Panc1 (cell line): ENCODE measurements at regions not wholly inside any gene's neighbourhood (a gene's known extent, or its start where the extent isn't known, plus 50 kb on each side); places are given as distances from the start of the nearest gene placed in this dataset.

Experiments used
- ATAC-seq: fragments of 200-7000 bp; cut with Tn5 transposase; 2 replicates; pipeline ENCODE4 v1.9.1; 2020; ENCODE audit warnings: mild to moderate bottlenecking, moderate library complexity
- BruUV-seq: library from RNA; stranded (reverse); fragments of 400-500 nt; replicated peaks from 2 replicates; lab custom pipeline; 2021; lab: Mats Ljungman, UMichigan
- CTCF ChIA-PET: fragments of 300-600 bp; sonication (Branson Sonifier 250); formaldehyde crosslinking; loops from one replicate; lab custom pipeline; 2022; ENCODE audit warnings: antibody characterized with exemption; lab: Charles Lee
- POLR2A ChIA-PET: fragments of 300-600 bp; sonication (Branson Sonifier 250); formaldehyde crosslinking; loops from one replicate; lab custom pipeline; 2022; ENCODE audit warnings: antibody characterized with exemption; lab: Charles Lee
- DNase-seq: peaks from one replicate; pipeline ENCODE4 v3.0.0-alpha.2; 2010; ENCODE audit warnings: low read depth, low spot score
- H3K27ac ChIP-seq: 2 replicates; pipeline ENCODE4 v1.5.1; 2011; ENCODE audit warnings: mild to moderate bottlenecking, low read length, inconsistent platforms
- H3K27me3 ChIP-seq: fragments of 200-500 bp; sonication (Bioruptor generic); 2 replicates; pipeline ENCODE4 v1.6.0; 2014; ENCODE audit warnings: low read length, inconsistent platforms; ENCODE audit not compliant: control insufficient read depth, insufficient read depth
- H3K36me3 ChIP-seq: fragments of 200-500 bp; sonication (Bioruptor generic); 2 replicates; pipeline ENCODE4 v1.5.1; 2014; ENCODE audit warnings: inconsistent platforms, mild to moderate bottlenecking, low read length, moderate library complexity; ENCODE audit not compliant: control insufficient read depth, insufficient read depth
- H3K4me1 ChIP-seq: 2 replicates; pipeline ENCODE4 v1.5.1; 2011; ENCODE audit warnings: inconsistent platforms, mild to moderate bottlenecking, low read length, moderate library complexity; ENCODE audit not compliant: control insufficient read depth, insufficient read depth
- H3K4me3 ChIP-seq, 2 experiments: 2 replicates each; pipeline ENCODE4 v1.5.1; 2011 to 2012; ENCODE audit warnings: low read depth in 2 of 2, low read length in 2 of 2, mild to moderate bottlenecking in 2 of 2, inconsistent platforms in 1 of 2, moderate library complexity in 1 of 2
- H3K9me3 ChIP-seq: fragments of 200-500 bp; sonication (Bioruptor generic); 2 replicates; pipeline ENCODE4 v1.5.1; 2014; ENCODE audit warnings: low read depth, mild to moderate bottlenecking, inconsistent platforms, low read length, moderate library complexity; ENCODE audit not compliant: control insufficient read depth, insufficient read depth
- CTCF ChIP-seq: fragments of 450-650 bp; IDR thresholded peaks from 2 replicates; pipeline ENCODE4 v1.5.1; 2017; ENCODE audit warnings: mild to moderate bottlenecking
- POLR2AphosphoS5 ChIP-seq: IDR thresholded peaks from 2 replicates; pipeline ENCODE4 v1.6.1; 2012; ENCODE audit warnings: mild to moderate bottlenecking, low read depth, low read length, moderate library complexity
- SIN3A ChIP-seq: IDR thresholded peaks from 2 replicates; pipeline ENCODE4 v1.6.1; 2012; ENCODE audit warnings: low read depth, mild to moderate bottlenecking, low read length, moderate library complexity, borderline replicate concordance; ENCODE audit not compliant: insufficient read depth
- TCF7L2 ChIP-seq: IDR thresholded peaks from 2 replicates; pipeline ENCODE4 v1.6.1; 2011; ENCODE audit warnings: mild to moderate bottlenecking, low read depth, low read length, inconsistent platforms
- in situ Hi-C: cut with HindIII; loops from 2 replicates; pipeline ENCODE4 v1.10.0; 2016; ENCODE audit warnings: low sequenced_read_pairs, low pct_unique_long_range_greater_than_20kb
- intact Hi-C: fragments of 100-400 bp; cut with micrococcal nuclease; formaldehyde crosslinking; loops from one replicate; pipeline ENCODE4 v1.10.0; 2022; ENCODE audit not compliant: unreplicated experiment
- TF ChIP-seq, protein P1 (sequence below), 2 experiments: IDR thresholded peaks; 2 replicates each; pipeline ENCODE4 v1.6.1; 2011 to 2012; ENCODE audit warnings: low read depth in 2 of 2, control low read depth in 1 of 2, low read length in 1 of 2, mild to moderate bottlenecking in 1 of 2, moderate library complexity in 1 of 2; ENCODE audit not compliant: insufficient read depth in 1 of 2

- ATAC-seq = no peak
- no peaks in the 10 kb centered on the region for H3K4me1 ChIP-seq
- no TSS peak for BruUV-seq
- H3K4me3 ChIP-seq = no peak overlapping the region
- no peak for DNase-seq
- POLR2A ChIA-PET = no interaction called here
- H3K27me3 ChIP-seq = no peaks in the 10 kb centered on the region
- no peaks in the 10 kb centered on the region for H3K36me3 ChIP-seq
- H3K27ac ChIP-seq = no peak overlapping the region
- intact Hi-C loops = no loop called here
- TF ChIP-seq POLR2AphosphoS5 = no peak
- TF ChIP-seq SIN3A = no peak
- TF ChIP-seq, protein P1, sequence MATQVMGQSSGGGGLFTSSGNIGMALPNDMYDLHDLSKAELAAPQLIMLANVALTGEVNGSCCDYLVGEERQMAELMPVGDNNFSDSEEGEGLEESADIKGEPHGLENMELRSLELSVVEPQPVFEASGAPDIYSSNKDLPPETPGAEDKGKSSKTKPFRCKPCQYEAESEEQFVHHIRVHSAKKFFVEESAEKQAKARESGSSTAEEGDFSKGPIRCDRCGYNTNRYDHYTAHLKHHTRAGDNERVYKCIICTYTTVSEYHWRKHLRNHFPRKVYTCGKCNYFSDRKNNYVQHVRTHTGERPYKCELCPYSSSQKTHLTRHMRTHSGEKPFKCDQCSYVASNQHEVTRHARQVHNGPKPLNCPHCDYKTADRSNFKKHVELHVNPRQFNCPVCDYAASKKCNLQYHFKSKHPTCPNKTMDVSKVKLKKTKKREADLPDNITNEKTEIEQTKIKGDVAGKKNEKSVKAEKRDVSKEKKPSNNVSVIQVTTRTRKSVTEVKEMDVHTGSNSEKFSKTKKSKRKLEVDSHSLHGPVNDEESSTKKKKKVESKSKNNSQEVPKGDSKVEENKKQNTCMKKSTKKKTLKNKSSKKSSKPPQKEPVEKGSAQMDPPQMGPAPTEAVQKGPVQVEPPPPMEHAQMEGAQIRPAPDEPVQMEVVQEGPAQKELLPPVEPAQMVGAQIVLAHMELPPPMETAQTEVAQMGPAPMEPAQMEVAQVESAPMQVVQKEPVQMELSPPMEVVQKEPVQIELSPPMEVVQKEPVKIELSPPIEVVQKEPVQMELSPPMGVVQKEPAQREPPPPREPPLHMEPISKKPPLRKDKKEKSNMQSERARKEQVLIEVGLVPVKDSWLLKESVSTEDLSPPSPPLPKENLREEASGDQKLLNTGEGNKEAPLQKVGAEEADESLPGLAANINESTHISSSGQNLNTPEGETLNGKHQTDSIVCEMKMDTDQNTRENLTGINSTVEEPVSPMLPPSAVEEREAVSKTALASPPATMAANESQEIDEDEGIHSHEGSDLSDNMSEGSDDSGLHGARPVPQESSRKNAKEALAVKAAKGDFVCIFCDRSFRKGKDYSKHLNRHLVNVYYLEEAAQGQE (IDR thresholded peaks at IDR 0.05; ENCODE audit: insufficient read depth in 1 of 2, low read depth in 2 of 2, low read length in 1 of 2) = no peak
- no peak for TF ChIP-seq CTCF
- TF ChIP-seq TCF7L2 = no peak
- in situ Hi-C loops = no loop called here
- CTCF ChIA-PET = no interaction called here
- no peaks in the 10 kb centered on the region for H3K9me3 ChIP-seq
These were observed 274.4 kb downstream of the PTBP2 start for GRCh38 chr1:96996001-96996400.

GRCh38 chr1:96997717-96998116 lies 276.1 kb downstream of the PTBP2 start:
- no peak for DNase-seq
- CTCF ChIA-PET = no interaction called here
- in situ Hi-C loops = no loop called here
- intact Hi-C loops = no loop called here
- TF ChIP-seq SIN3A (no peak), TCF7L2 (no peak), CTCF (no peak), POLR2AphosphoS5 (no peak)
- TF ChIP-seq, protein P1 (IDR thresholded peaks at IDR 0.05; ENCODE audit: insufficient read depth in 1 of 2, low read depth in 2 of 2, low read length in 1 of 2) = no peak
- Histone ChIP-seq H3K4me3 (no peak overlapping the region), H3K4me1 (no peaks in the 10 kb centered on the region), H3K9me3 (no peaks in the 10 kb centered on the region), H3K27ac (no peak overlapping the region), H3K36me3 (no peaks in the 10 kb centered on the region), H3K27me3 (no peaks in the 10 kb centered on the region)
- no TSS peak for BruUV-seq
- POLR2A ChIA-PET = no interaction called here
- ATAC-seq = no peak
